SK-N-SH (cell line): ENCODE measurements at regions not wholly inside any gene's neighbourhood (a gene's known extent, or its start where the extent isn't known, plus 50 kb on each side); places are given as distances from the start of the nearest gene placed in this dataset.

Experiments used
- CTCF ChIA-PET: fragments of 300-600, 350-600 bp; formaldehyde crosslinking; extraction: SDS; loops from one replicate; lab custom pipeline; 2021; lab: Yijun Ruan, JAX
- POLR2A ChIA-PET: fragments of 350-600 bp; sonication (Branson Sonifier 250); formaldehyde crosslinking; extraction: SDS; loops from one replicate; lab custom pipeline; 2020; ENCODE audit warnings: antibody characterized with exemption, inconsistent platforms; lab: Yijun Ruan, JAX
- DNase-seq: peaks from one replicate; pipeline ENCODE4 v3.0.0; 2012
- H2AFZ ChIP-seq: fragments of 200-600 bp; sonication (generic); 2 replicates; pipeline ENCODE4 v1.8.1; 2016; ENCODE audit warnings: antibody characterized with exemption, mild to moderate bottlenecking, low read depth
- H3F3A ChIP-seq: fragments of 200-600 bp; sonication (generic); replicated peaks from 2 replicates; pipeline ENCODE3; 2016; ENCODE audit warnings: antibody characterized with exemption, mild to moderate bottlenecking; ENCODE audit not compliant: insufficient read depth
- H3K27ac ChIP-seq, 2 experiments: fragments of 200-500 bp in 1 of 2; fragments of 200-600 bp in 1 of 2; sonication (Bioruptor generic) in 1 of 2; sonication (generic), shearing (Covaris generic) in 1 of 2; 2 replicates each; pipeline versions ENCODE4 v1.5.1 to v1.6.1; 2014 to 2016; ENCODE audit warnings: low read depth in 2 of 2, inconsistent platforms in 1 of 2, low read length in 1 of 2, mild to moderate bottlenecking in 1 of 2, mixed read lengths in 1 of 2
- H3K27me3 ChIP-seq: fragments of 200-600 bp; sonication (generic), shearing (Covaris generic); 2 replicates; pipeline ENCODE4 v1.6.1; 2016; ENCODE audit warnings: mixed run types; ENCODE audit not compliant: insufficient read depth
- H3K36me3 ChIP-seq, 2 experiments: fragments of 200-500 bp in 1 of 2; fragments of 200-600 bp in 1 of 2; sonication (Bioruptor generic) in 1 of 2; sonication (generic) in 1 of 2; replicated peaks in 1 of 2; 2 replicates each; pipeline versions ENCODE3 to v1.5.1; 2014 to 2016; ENCODE audit warnings: low read length in 1 of 2, mild to moderate bottlenecking in 1 of 2; ENCODE audit not compliant: insufficient read depth in 2 of 2, control insufficient read depth in 1 of 2
- H3K4me1 ChIP-seq, 2 experiments: fragments of 200-500 bp in 1 of 2; fragments of 200-600 bp in 1 of 2; sonication (Bioruptor generic) in 1 of 2; sonication (generic), shearing (Covaris generic) in 1 of 2; 2 replicates each; pipeline versions ENCODE4 v1.5.1 to v1.6.1; 2014 to 2016; ENCODE audit warnings: low read depth in 1 of 2, low read length in 1 of 2, mixed run types in 1 of 2; ENCODE audit not compliant: insufficient read depth in 2 of 2, control insufficient read depth in 1 of 2
- H3K4me2 ChIP-seq: fragments of 200-600 bp; sonication (generic), shearing (Covaris generic); 2 replicates; pipeline ENCODE4 v1.6.1; 2017; ENCODE audit warnings: mixed run types
- H3K4me3 ChIP-seq, 2 experiments: fragments of 200-500 bp in 1 of 2; fragments of 200-600 bp in 1 of 2; sonication (Bioruptor generic) in 1 of 2; sonication (generic), shearing (Covaris generic) in 1 of 2; 2 replicates each; pipeline versions ENCODE4 v1.5.1 to v1.8.1; 2014 to 2016; ENCODE audit warnings: low read depth in 2 of 2, inconsistent platforms in 1 of 2, low read length in 1 of 2, mild to moderate bottlenecking in 1 of 2, mixed read lengths in 1 of 2, moderate library complexity in 1 of 2
- H3K79me2 ChIP-seq: fragments of 200-600 bp; sonication (generic); 2 replicates; pipeline ENCODE4 v1.8.1; 2017; ENCODE audit warnings: mild to moderate bottlenecking; ENCODE audit not compliant: insufficient read depth
- H3K9ac ChIP-seq: fragments of 200-600 bp; sonication (generic); 2 replicates; pipeline ENCODE4 v1.6.1; 2017; ENCODE audit warnings: mixed run types
- H3K9me2 ChIP-seq: fragments of 200-600 bp; sonication (generic); 2 replicates; pipeline ENCODE4 v1.6.1; 2017; ENCODE audit warnings: mixed run types
- H3K9me3 ChIP-seq: fragments of 200-600 bp; sonication (generic); 2 replicates; pipeline ENCODE4 v1.6.1; 2017; ENCODE audit warnings: mixed run types, mild to moderate bottlenecking, moderate library complexity
- H4K20me1 ChIP-seq: fragments of 200-600 bp; sonication (generic); 2 replicates; pipeline ENCODE4 v1.6.1; 2017; ENCODE audit warnings: mild to moderate bottlenecking, mixed run types; ENCODE audit not compliant: insufficient read depth
- JUND ChIP-seq: IDR thresholded peaks from 2 replicates; pipeline ENCODE4 v1.4.0; 2012
- MXI1 ChIP-seq: IDR thresholded peaks from 2 replicates; pipeline ENCODE4 v1.6.1; 2012; ENCODE audit warnings: mild to moderate bottlenecking, low read depth, low read length, improper control_type of control experiment
- NRF1 ChIP-seq: IDR thresholded peaks from 2 replicates; pipeline ENCODE4 v1.6.1; 2012; ENCODE audit warnings: low read depth, mild to moderate bottlenecking, low read length
- RAD21 ChIP-seq: IDR thresholded peaks from 2 replicates; pipeline ENCODE4 v1.6.1; 2012; ENCODE audit warnings: mild to moderate bottlenecking, low read length
- RCOR1 ChIP-seq: fragments of 150-350 bp; IDR thresholded peaks from 2 replicates; pipeline ENCODE4 v1.6.1; 2017; ENCODE audit warnings: antibody characterized with exemption, low read length
- TCF12 ChIP-seq: IDR thresholded peaks from 2 replicates; pipeline ENCODE4 v1.4.0; 2012
- TEAD4 ChIP-seq: IDR thresholded peaks from 2 replicates; pipeline ENCODE4 v1.4.0; 2012; ENCODE audit warnings: mild to moderate bottlenecking, borderline replicate concordance; ENCODE audit not compliant: insufficient read depth
- YY1 ChIP-seq: IDR thresholded peaks from 2 replicates; pipeline ENCODE4 v1.4.0; 2012; ENCODE audit warnings: low read depth, mild to moderate bottlenecking
- ZBTB33 ChIP-seq: IDR thresholded peaks from 2 replicates; pipeline ENCODE4 v1.4.0; 2012; ENCODE audit warnings: low read depth, borderline replicate concordance
- whole genome bisulfite sequencing: methylation state at CpG from one replicate; pipeline ENCODE4 v1.1.6; 2017; ENCODE audit warnings: low lambda C conversion rate; 5-methylcytosine and 5-hydroxymethylcytosine counted together
- TF ChIP-seq, protein P1 (sequence below): fragments of 200-600 bp; sonication (generic); IDR thresholded peaks from 2 replicates; pipeline ENCODE4 v1.6.1; 2017; ENCODE audit warnings: antibody characterized with exemption, mild to moderate bottlenecking, moderate library complexity
- TF ChIP-seq, protein P2 (sequence below): IDR thresholded peaks from 2 replicates; pipeline ENCODE4 v1.4.0; 2012; ENCODE audit warnings: low read depth, borderline replicate concordance
- TF ChIP-seq, protein P3 (sequence below): fragments of 150-350 bp; IDR thresholded peaks from 2 replicates; pipeline ENCODE4 v1.6.1; 2017; ENCODE audit warnings: antibody characterized with exemption, low read length, low read depth, borderline replicate concordance
- TF ChIP-seq, protein P4 (sequence below): IDR thresholded peaks from 2 replicates; pipeline ENCODE4; 2012

DNA sequence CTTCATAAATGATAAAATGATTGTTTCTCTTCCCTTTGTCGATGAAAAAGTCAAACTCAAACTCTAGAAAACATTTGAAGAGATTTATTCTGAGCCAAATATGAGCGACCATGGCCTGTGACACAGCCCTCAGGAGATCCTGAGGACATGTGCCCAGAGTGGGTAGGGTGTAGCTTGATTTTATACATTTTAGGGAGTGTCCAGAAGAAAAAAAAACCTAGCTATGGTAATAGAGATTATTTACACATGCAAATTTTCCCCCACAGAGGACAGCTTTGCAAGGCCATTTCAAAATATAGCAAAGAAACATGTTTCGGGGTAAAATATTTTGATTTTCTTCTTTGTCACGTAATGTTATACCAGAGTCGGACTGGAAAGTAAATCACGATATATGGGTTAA, 92.4 kb upstream of the TRIB2 start (continued):
- TF ChIP-seq, protein P1, sequence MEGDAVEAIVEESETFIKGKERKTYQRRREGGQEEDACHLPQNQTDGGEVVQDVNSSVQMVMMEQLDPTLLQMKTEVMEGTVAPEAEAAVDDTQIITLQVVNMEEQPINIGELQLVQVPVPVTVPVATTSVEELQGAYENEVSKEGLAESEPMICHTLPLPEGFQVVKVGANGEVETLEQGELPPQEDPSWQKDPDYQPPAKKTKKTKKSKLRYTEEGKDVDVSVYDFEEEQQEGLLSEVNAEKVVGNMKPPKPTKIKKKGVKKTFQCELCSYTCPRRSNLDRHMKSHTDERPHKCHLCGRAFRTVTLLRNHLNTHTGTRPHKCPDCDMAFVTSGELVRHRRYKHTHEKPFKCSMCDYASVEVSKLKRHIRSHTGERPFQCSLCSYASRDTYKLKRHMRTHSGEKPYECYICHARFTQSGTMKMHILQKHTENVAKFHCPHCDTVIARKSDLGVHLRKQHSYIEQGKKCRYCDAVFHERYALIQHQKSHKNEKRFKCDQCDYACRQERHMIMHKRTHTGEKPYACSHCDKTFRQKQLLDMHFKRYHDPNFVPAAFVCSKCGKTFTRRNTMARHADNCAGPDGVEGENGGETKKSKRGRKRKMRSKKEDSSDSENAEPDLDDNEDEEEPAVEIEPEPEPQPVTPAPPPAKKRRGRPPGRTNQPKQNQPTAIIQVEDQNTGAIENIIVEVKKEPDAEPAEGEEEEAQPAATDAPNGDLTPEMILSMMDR, result no peak
- TF ChIP-seq JUND, result no peak
- TF ChIP-seq, protein P2, sequence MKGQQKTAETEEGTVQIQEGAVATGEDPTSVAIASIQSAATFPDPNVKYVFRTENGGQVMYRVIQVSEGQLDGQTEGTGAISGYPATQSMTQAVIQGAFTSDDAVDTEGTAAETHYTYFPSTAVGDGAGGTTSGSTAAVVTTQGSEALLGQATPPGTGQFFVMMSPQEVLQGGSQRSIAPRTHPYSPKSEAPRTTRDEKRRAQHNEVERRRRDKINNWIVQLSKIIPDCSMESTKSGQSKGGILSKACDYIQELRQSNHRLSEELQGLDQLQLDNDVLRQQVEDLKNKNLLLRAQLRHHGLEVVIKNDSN, result no peak
- TF ChIP-seq RAD21, result no peak

- no peaks in the 10 kb centered on the region for H3K79me2 ChIP-seq
- no peak overlapping the region for H3K27ac ChIP-seq
- WGBS, result 75% methylated on average over 5 of the region's 5 CpGs
Observed at GRCh38 chr2:12624905-12625598, 91.7 kb upstream of the TRIB2 start.

More at GRCh38 chr2:12624905-12625598, 91.7 kb upstream of the TRIB2 start:
- no peaks in the 10 kb centered on the region for H3K9me2 ChIP-seq
- no peak for DNase-seq
- H2AFZ ChIP-seq, result no peak overlapping the region
- CTCF ChIA-PET, result interaction anchor here (0.8 to 1.8 kb wide), 7 partner anchors 9 to 796 kb away, joined by 3 to 5 read pairs (median 3); no protein-coding TSS in a partner anchor
- no peak overlapping the region for H3K4me3 ChIP-seq
- no peaks in the 10 kb centered on the region for H4K20me1 ChIP-seq
- peaks cover 3% of the 10 kb centered on the region for H3F3A ChIP-seq
- no peaks in the 10 kb centered on the region for H3K27me3 ChIP-seq
- no peak overlapping the region for H3K4me2 ChIP-seq
- peak; percentile 15; the same call in 1 of the 2 replicates for TF ChIP-seq TCF12
- TF ChIP-seq, protein P1, result no peak
- TF ChIP-seq NRF1, result no peak
- TF ChIP-seq, protein P2, result no peak
- no peak for TF ChIP-seq TEAD4
- TF ChIP-seq, protein P3, sequence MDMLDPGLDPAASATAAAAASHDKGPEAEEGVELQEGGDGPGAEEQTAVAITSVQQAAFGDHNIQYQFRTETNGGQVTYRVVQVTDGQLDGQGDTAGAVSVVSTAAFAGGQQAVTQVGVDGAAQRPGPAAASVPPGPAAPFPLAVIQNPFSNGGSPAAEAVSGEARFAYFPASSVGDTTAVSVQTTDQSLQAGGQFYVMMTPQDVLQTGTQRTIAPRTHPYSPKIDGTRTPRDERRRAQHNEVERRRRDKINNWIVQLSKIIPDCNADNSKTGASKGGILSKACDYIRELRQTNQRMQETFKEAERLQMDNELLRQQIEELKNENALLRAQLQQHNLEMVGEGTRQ, result no peak
- no peak for TF ChIP-seq MXI1
- TF ChIP-seq ZBTB33, result no peak
- TF ChIP-seq, protein P4, sequence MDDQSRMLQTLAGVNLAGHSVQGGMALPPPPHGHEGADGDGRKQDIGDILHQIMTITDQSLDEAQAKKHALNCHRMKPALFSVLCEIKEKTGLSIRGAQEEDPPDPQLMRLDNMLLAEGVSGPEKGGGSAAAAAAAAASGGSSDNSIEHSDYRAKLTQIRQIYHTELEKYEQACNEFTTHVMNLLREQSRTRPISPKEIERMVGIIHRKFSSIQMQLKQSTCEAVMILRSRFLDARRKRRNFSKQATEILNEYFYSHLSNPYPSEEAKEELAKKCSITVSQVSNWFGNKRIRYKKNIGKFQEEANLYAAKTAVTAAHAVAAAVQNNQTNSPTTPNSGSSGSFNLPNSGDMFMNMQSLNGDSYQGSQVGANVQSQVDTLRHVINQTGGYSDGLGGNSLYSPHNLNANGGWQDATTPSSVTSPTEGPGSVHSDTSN, result peak; percentile 55
- no peak for TF ChIP-seq YY1
- no peak for TF ChIP-seq RCOR1
- no peaks in the 10 kb centered on the region for H3K9me3 ChIP-seq
- H3K9ac ChIP-seq, result no peak overlapping the region
- no peaks in the 10 kb centered on the region for H3K4me1 ChIP-seq
- POLR2A ChIA-PET, result no interaction called here
- H3K36me3 ChIP-seq, result no peaks in the 10 kb centered on the region
